ENCODE measurements at regions not wholly inside any gene's neighbourhood (a gene's known extent, or its start where the extent isn't known, plus 50 kb on each side); places are given as distances from the start of the nearest gene placed in this dataset.

DNA sequence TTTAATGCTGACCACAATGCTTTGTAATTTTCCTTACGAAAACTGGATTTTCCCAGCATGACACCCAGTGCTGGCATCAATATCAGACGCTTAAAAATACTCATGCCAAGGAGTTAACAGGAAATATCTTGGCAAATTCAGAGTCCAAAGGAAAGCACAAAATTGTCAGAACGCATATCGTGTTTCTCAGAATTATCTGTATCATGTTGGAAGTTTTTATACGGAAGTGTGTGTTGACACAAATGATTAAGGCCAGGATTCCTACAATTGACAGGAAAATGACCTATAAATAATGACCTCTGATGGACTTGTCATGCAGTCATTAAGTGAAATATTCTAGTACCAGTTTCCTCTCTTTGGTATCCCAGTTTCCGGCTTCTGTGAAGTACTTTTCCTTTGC lies 132.1 kb upstream of the TLL1 start:
- TF ChIP-seq, protein P1, sequence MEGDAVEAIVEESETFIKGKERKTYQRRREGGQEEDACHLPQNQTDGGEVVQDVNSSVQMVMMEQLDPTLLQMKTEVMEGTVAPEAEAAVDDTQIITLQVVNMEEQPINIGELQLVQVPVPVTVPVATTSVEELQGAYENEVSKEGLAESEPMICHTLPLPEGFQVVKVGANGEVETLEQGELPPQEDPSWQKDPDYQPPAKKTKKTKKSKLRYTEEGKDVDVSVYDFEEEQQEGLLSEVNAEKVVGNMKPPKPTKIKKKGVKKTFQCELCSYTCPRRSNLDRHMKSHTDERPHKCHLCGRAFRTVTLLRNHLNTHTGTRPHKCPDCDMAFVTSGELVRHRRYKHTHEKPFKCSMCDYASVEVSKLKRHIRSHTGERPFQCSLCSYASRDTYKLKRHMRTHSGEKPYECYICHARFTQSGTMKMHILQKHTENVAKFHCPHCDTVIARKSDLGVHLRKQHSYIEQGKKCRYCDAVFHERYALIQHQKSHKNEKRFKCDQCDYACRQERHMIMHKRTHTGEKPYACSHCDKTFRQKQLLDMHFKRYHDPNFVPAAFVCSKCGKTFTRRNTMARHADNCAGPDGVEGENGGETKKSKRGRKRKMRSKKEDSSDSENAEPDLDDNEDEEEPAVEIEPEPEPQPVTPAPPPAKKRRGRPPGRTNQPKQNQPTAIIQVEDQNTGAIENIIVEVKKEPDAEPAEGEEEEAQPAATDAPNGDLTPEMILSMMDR (IDR thresholded peaks at IDR 0.05; ENCODE audit: insufficient read depth, low read depth, low read length, missing control alignments): no peak
- H3K4me3 ChIP-seq (ENCODE audit: low read length): no peak overlapping the region
- no peak for DNase-seq (ENCODE audit: low read depth)

DNA sequence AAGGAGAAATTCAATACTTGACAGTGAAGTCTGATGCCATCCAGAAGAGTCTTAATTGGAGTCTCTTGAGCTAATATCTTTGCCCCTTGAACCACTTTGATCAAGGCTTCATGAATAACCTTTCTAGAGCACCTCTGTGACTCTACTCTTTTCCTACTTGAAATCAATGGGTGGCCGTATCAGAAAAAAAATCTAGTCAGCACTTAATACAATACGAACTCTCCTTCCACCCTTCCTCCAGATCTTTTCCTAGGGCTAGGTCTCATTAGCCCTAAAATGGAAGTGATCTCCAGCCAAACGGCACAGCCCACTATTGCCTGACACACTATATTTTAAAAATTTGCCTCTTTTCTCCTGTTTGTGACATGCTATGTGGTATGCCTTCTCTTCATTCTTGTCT lies 129.6 kb upstream of the TLL1 start:
- H3K4me3 ChIP-seq (ENCODE audit: low read length): no peak overlapping the region
- no peak for DNase-seq (ENCODE audit: low read depth)
- TF ChIP-seq, protein P1 (IDR thresholded peaks at IDR 0.05; ENCODE audit: insufficient read depth, low read depth, low read length, missing control alignments): no peak

DNA sequence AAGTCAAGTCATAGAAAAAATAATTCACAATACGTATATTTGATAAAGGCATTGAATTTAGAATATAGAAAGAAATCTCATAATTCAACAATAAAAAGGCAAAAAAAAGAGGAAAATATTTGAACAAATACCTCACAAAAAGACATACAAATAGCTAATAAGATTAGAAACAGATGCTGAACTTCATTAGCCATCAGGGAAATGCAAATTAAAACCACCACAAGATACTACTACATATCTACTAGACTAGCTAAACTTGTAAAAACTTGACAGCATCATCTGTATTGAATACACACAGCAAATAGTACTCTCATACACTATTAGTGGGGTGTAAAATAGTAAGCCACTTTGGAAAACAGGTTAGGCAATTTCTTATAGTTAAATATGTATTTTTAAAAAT lies 128.7 kb upstream of the TLL1 start:
- DNase-seq (ENCODE audit: low read depth): no peak
- no peak overlapping the region for H3K4me3 ChIP-seq (ENCODE audit: low read length)

DNA sequence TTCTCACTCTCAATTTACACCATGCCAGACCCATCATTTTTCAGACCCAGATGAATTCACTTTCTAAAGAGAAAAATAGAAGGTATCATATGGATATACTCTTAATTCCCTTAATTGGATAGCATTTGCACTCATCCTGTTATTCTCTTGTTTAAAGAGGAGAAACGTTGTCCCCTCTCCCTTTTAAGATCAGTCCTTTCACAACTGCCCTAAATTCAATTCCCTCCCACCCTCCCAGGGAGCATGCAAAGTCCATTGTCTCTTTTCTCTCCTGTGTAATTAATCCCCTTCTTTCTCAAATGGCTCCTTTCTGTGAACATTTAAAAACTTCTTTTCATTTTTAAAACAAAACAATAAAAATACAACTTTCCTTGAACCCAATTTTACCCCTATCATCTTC lies 124.7 kb upstream of the TLL1 start:
- DNase-seq (ENCODE audit: low read depth): no peak
- TF ChIP-seq, protein P1 (IDR thresholded peaks at IDR 0.05; ENCODE audit: insufficient read depth, low read depth, low read length, missing control alignments): no peak

More for the DNA sequence above, 128.7 kb upstream of the TLL1 start:
- TF ChIP-seq, protein P1 (IDR thresholded peaks at IDR 0.05; ENCODE audit: insufficient read depth, low read depth, low read length, missing control alignments): no peak

DNA sequence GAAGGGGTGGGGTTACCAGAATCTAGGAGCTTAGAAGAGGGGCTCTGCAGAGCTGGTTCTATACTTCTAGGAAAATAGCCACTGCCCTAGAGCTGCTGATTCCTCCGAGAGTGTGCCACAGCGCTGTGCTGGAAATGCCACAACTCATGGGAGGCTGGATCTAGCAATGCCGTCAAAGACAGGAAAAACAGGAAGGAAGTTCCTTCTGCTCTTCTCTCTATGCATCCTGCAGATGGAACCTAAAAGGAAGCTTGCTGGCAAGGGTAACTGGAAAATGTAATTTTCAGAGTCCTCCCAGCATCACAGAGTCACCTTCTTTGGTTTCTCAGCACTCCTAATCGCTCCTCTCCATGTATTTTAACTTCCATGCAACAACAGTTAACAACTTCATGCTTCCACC lies 121.2 kb upstream of the TLL1 start:
- H3K4me3 ChIP-seq (ENCODE audit: low read length): no peak overlapping the region
- no peak for DNase-seq (ENCODE audit: low read depth)
- TF ChIP-seq, protein P1 (IDR thresholded peaks at IDR 0.05; ENCODE audit: insufficient read depth, low read depth, low read length, missing control alignments): no peak

More for the DNA sequence above, 124.7 kb upstream of the TLL1 start:
- no peak overlapping the region for H3K4me3 ChIP-seq (ENCODE audit: low read length)

DNA sequence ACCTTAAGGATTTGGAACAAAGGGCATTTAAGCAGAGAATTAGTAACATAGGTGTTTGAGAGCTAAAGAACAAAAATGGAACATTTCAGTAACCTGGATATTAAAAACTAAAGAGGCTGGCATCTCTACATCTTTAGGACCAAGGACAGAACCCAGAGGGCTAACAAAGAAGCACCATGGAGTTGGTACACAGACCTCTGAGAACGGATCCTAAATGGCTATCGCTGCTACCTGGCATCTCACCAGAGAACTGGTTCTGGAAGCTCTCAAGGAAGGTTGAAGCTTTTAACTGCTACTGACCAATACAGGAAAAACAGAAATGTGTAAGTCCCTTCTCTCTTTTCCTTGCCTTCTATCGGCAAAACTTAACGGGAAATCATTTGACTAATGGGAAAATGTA lies 118.4 kb upstream of the TLL1 start:
- TF ChIP-seq, protein P1 (IDR thresholded peaks at IDR 0.05; ENCODE audit: insufficient read depth, low read depth, low read length, missing control alignments): no peak

DNA sequence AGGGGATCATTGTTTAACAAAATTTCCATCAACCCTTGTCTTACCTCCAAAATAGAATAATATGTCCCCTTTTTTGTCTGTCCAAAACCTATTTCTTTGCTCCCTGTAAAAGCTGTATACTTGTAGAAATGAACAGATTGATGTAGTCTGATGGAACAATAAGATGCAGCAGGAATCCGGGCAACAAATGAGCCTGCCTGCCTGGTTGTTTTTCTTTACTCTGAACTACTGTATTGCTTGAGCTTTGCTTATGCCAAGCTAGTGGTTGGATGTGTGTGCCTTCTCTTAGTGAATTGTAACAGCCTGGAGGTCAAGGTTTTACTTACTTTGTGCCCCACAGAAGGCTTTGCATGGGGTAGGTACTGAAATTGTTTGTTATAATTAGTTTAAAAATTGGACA lies 116.2 kb upstream of the TLL1 start:
- no peak for DNase-seq (ENCODE audit: low read depth)
- TF ChIP-seq, protein P1 (IDR thresholded peaks at IDR 0.05; ENCODE audit: insufficient read depth, low read depth, low read length, missing control alignments): no peak
- no peak overlapping the region for H3K4me3 ChIP-seq (ENCODE audit: low read length)

More for the DNA sequence above, 118.4 kb upstream of the TLL1 start:
- H3K4me3 ChIP-seq (ENCODE audit: low read length): no peak overlapping the region
- no peak for DNase-seq (ENCODE audit: low read depth)
